H9 (cell line): ENCODE measurements at regions not wholly inside any gene's neighbourhood (a gene's known extent, or its start where the extent isn't known, plus 50 kb on each side); places are given as distances from the start of the nearest gene placed in this dataset.
A peak's percentile ranks its signal among the peaks of the same experiment; 100 is the strongest.

ENCODE experiments used
- DNase-seq: peaks from one replicate; pipeline ENCODE4 v3.0.0-alpha.2; 2017
- H2AFZ ChIP-seq: one replicate; pipeline ENCODE4 v1.6.1; 2013; ENCODE audit warnings: mild to moderate bottlenecking, low read length, control low read depth, moderate library complexity
- H2AK5ac ChIP-seq: 2 replicates; pipeline ENCODE4 v1.6.1; 2013; ENCODE audit warnings: low read length, control low read depth, mixed read lengths; ENCODE audit not compliant: insufficient read length
- H2BK120ac ChIP-seq: one replicate; pipeline ENCODE4 v1.6.1; 2013; ENCODE audit warnings: low read depth, mild to moderate bottlenecking, low read length, control low read depth, inconsistent platforms; ENCODE audit not compliant: poor library complexity, severe bottlenecking
- H2BK12ac ChIP-seq: 2 replicates; pipeline ENCODE4 v1.6.1; 2013; ENCODE audit warnings: low read length, control low read depth, mixed read lengths, low read depth; ENCODE audit not compliant: insufficient read length
- H2BK15ac ChIP-seq: 2 replicates; pipeline ENCODE4 v1.6.1; 2013; ENCODE audit warnings: low read depth, low read length, control low read depth
- H2BK20ac ChIP-seq: one replicate; pipeline ENCODE4 v1.6.1; 2013; ENCODE audit warnings: low read depth, mild to moderate bottlenecking, low read length, control low read depth, inconsistent platforms; ENCODE audit not compliant: poor library complexity, severe bottlenecking
- H2BK5ac ChIP-seq: 2 replicates; pipeline ENCODE4 v1.6.1; 2013; ENCODE audit warnings: low read length, control low read depth, mixed read lengths; ENCODE audit not compliant: insufficient read length
- H3K14ac ChIP-seq: 2 replicates; pipeline ENCODE4 v1.6.1; 2013; ENCODE audit warnings: low read length, control low read depth; ENCODE audit not compliant: insufficient read depth
- H3K18ac ChIP-seq: 2 replicates; pipeline ENCODE4 v1.6.1; 2013; ENCODE audit warnings: low read depth, mild to moderate bottlenecking, mixed read lengths, low read length, control low read depth; ENCODE audit not compliant: insufficient read length
- H3K23ac ChIP-seq: 2 replicates; pipeline ENCODE4 v1.6.1; 2013; ENCODE audit warnings: low read length, control low read depth, mixed read lengths, low read depth; ENCODE audit not compliant: insufficient read length
- H3K23me2 ChIP-seq: 2 replicates; pipeline ENCODE4 v1.6.1; 2013; ENCODE audit warnings: low read depth, mild to moderate bottlenecking, mixed read lengths, low read length, control low read depth; ENCODE audit not compliant: insufficient read length, poor library complexity, severe bottlenecking
- H3K27ac ChIP-seq: 2 replicates; pipeline ENCODE4 v1.5.1; 2013; ENCODE audit warnings: low read length, control low read depth, mixed read lengths, low read depth; ENCODE audit not compliant: insufficient read length
- H3K27me3 ChIP-seq: 2 replicates; pipeline ENCODE4 v1.6.1; 2013; ENCODE audit warnings: low read length, control low read depth, inconsistent platforms; ENCODE audit not compliant: insufficient read depth
- H3K4ac ChIP-seq: 2 replicates; pipeline ENCODE4 v1.6.1; 2013; ENCODE audit warnings: low read depth, mild to moderate bottlenecking, control low read depth, inconsistent platforms, low read length, moderate library complexity
- H3K4me1 ChIP-seq: 2 replicates; pipeline ENCODE4 v1.6.1; 2013; ENCODE audit warnings: low read length, control low read depth, inconsistent platforms; ENCODE audit not compliant: insufficient read depth
- H3K4me2 ChIP-seq: 2 replicates; pipeline ENCODE4 v1.6.1; 2013; ENCODE audit warnings: low read length, control low read depth, mixed read lengths; ENCODE audit not compliant: insufficient read length, insufficient read depth
- H3K56ac ChIP-seq: 2 replicates; pipeline ENCODE4 v1.6.1; 2013; ENCODE audit warnings: low read depth, mild to moderate bottlenecking, mixed read lengths, low read length, control low read depth; ENCODE audit not compliant: insufficient read length
- H3K79me1 ChIP-seq: 2 replicates; pipeline ENCODE4 v1.6.1; 2013; ENCODE audit warnings: low read depth, mild to moderate bottlenecking, moderate library complexity, low read length, control low read depth, inconsistent platforms; ENCODE audit not compliant: insufficient read depth, poor library complexity, severe bottlenecking
- H3K79me2 ChIP-seq: 2 replicates; pipeline ENCODE4 v1.6.1; 2013; ENCODE audit warnings: low read length, control low read depth, inconsistent platforms; ENCODE audit not compliant: insufficient read depth
- H3K9ac ChIP-seq: 2 replicates; pipeline ENCODE4 v1.6.1; 2013; ENCODE audit warnings: low read length, control low read depth, mixed read lengths; ENCODE audit not compliant: insufficient read length; ENCODE audit errors: extremely low read depth
- H3K9me3 ChIP-seq: one replicate; pipeline ENCODE4 v1.6.1; 2013; ENCODE audit warnings: low read depth, low read length, inconsistent platforms; ENCODE audit not compliant: control insufficient read depth
- H3T11ph ChIP-seq: one replicate; pipeline ENCODE4 v1.6.1; 2013; ENCODE audit warnings: mild to moderate bottlenecking, low read length, control low read depth, inconsistent platforms
- H4K20me1 ChIP-seq: one replicate; pipeline ENCODE4 v1.6.1; 2013; ENCODE audit not compliant: control insufficient read depth, insufficient read length, insufficient read depth
- H4K5ac ChIP-seq: 2 replicates; pipeline ENCODE4 v1.6.1; 2013; ENCODE audit warnings: low read depth, mild to moderate bottlenecking, mixed read lengths, low read length, control low read depth; ENCODE audit not compliant: insufficient read length
- H4K8ac ChIP-seq: replicated peaks from 2 replicates; pipeline ENCODE4 v1.6.1; 2013; ENCODE audit warnings: low read length, control low read depth, mixed read lengths, low read depth; ENCODE audit not compliant: insufficient read length
- H4K91ac ChIP-seq: 2 replicates; pipeline ENCODE4 v1.6.1; 2013; ENCODE audit warnings: low read depth, mild to moderate bottlenecking, moderate library complexity, mixed read lengths, low read length, control low read depth; ENCODE audit not compliant: insufficient read length
- H3K27ac Mint-ChIP-seq, 3 experiments: 2 replicates in 2 of 3; 3 replicates in 1 of 3; pipeline ENCODE4 v1.8.0; 2020 to 2021; ENCODE audit warnings: mixed read lengths in 3 of 3, mild to moderate bottlenecking in 1 of 3, moderate library complexity in 1 of 3
- H3K27me3 Mint-ChIP-seq: 2 replicates; pipeline ENCODE4 v1.8.0; 2021; ENCODE audit warnings: low read depth, mild to moderate bottlenecking, moderate library complexity, mixed read lengths
- H3K36me3 Mint-ChIP-seq, 3 experiments: 2 replicates in 2 of 3; 3 replicates in 1 of 3; pipeline ENCODE4 v1.8.0; 2020 to 2021; ENCODE audit warnings: low read depth in 3 of 3, mixed read lengths in 3 of 3; ENCODE audit not compliant: insufficient read depth in 1 of 3
- H3K4me1 Mint-ChIP-seq, 2 experiments: 2 replicates each; pipeline ENCODE4 v1.8.0; 2020; ENCODE audit warnings: mixed read lengths in 2 of 2
- H3K4me3 Mint-ChIP-seq, 2 experiments: 2 replicates in 1 of 2; 3 replicates in 1 of 2; pipeline ENCODE4 v1.8.0; 2020 to 2021; ENCODE audit warnings: mild to moderate bottlenecking in 2 of 2, mixed read lengths in 2 of 2, moderate library complexity in 1 of 2
- H3K9me3 Mint-ChIP-seq, 2 experiments: 2 replicates in 1 of 2; 3 replicates in 1 of 2; pipeline ENCODE4 v1.8.0; 2020; ENCODE audit warnings: mild to moderate bottlenecking in 2 of 2, mixed read lengths in 2 of 2, moderate library complexity in 1 of 2
- CTCF ChIP-seq: fragments of 200-600 bp; sonication (generic); conservative IDR thresholded peaks from 3 replicates; pipeline ENCODE4 v1.8.0; 2021; ENCODE audit warnings: antibody characterized with exemption, mild to moderate bottlenecking
- WGBS: extraction: QIAGEN DNeasy Blood & Tissue Kit; methylation state at CpG from one replicate; pipeline ENCODE4 v1.1.7; 2013; ENCODE audit warnings: missing lambda C conversion rate, low lambda C conversion rate, mixed read lengths; ENCODE audit not compliant: insufficient read length; ENCODE audit errors: extremely low coverage; 5-methylcytosine and 5-hydroxymethylcytosine counted together

- Mint-ChIP-seq H3K9me3 (no peaks in the 10 kb centered on the region), H3K36me3 (peaks cover 0 to 3% (median 0%) of the 10 kb centered on the region in 3 experiments; a peak in 2 of 7 replicates), H3K27ac (peak overlapping the region in 2 of 3 experiments; percentile 38 to 95; a peak in 5 of 7 replicates), H3K4me1 (peaks cover 89 to 90% of the 10 kb centered on the region in 2 experiments), H3K4me3 (peak overlapping the region in 1 of 2 experiments; percentile 30; a peak in 1 of 5 replicates), H3K27me3 (no peaks in the 10 kb centered on the region; the same call in 1 of the 2 replicates)
- Histone ChIP-seq H3K4ac (no peak overlapping the region), H3K23ac (no peak overlapping the region), H2AFZ (no peak overlapping the region), H4K5ac (no peak overlapping the region), H2BK5ac (no peak overlapping the region), H3K23me2 (no peaks in the 10 kb centered on the region), H3K27ac (no peak overlapping the region), H3K4me1 (peaks cover 43% of the 10 kb centered on the region), H4K91ac (no peak overlapping the region), H3K27me3 (no peaks in the 10 kb centered on the region), H3K79me2 (peaks cover 7% of the 10 kb centered on the region; the same call in 1 of the 2 replicates), H3K18ac (no peak overlapping the region), H3T11ph (no peak overlapping the region), H3K9ac (no peak overlapping the region), H3K4me2 (no peak overlapping the region), H2BK15ac (no peak overlapping the region), H3K9me3 (no peaks in the 10 kb centered on the region), H3K14ac (peak overlapping the region; percentile 42), H3K79me1 (no peaks in the 10 kb centered on the region), H2BK120ac (no peak overlapping the region), H2BK12ac (no peak overlapping the region), H4K20me1 (no peaks in the 10 kb centered on the region), H3K56ac (no peak overlapping the region), H2BK20ac (no peak overlapping the region), H4K8ac (no peak overlapping the region), H2AK5ac (no peak overlapping the region)
- no peak for TF ChIP-seq CTCF
- peak; percentile 70 for DNase-seq
- no CpG with 5 or more reads among the region's 23 CpGs for WGBS
Measured at GRCh38 chr9:110126986-110127864, 80.7 kb downstream of the C9orf152 start.
